ENCODE measurements at regions not wholly inside any gene's neighbourhood (a gene's known extent, or its start where the extent isn't known, plus 50 kb on each side); places are given as distances from the start of the nearest gene placed in this dataset.
A peak's percentile ranks its signal among the peaks of the same experiment; 100 is the strongest.

- WGBS: 55% methylated on average over 11 of the region's 11 CpGs
- no peaks in the 10 kb centered on the region for H3K27me3 ChIP-seq (replicated peaks; ENCODE audit: insufficient read depth)
- H3K36me3 ChIP-seq: no peaks in the 10 kb centered on the region
- no peak for TF ChIP-seq POLR2A (IDR thresholded peaks at IDR 0.05)
- no peak for TF ChIP-seq CTCF (IDR thresholded peaks at IDR 0.05)
- TF ChIP-seq POLR2AphosphoS5 (IDR thresholded peaks at IDR 0.05): no peak
- H3K9me3 ChIP-seq: no peaks in the 10 kb centered on the region
- intact Hi-C loops (cut with DNase I): no loop called here
- H3K4me1 ChIP-seq (replicated peaks): no peaks in the 10 kb centered on the region
- peak overlapping the region; percentile 53 to 68 for H3K27ac ChIP-seq
- DNase-seq (ENCODE audit: low spot score): no peak
- no peak overlapping the region for H3K4me3 ChIP-seq
These were observed 59.2 kb upstream of the PIM1 start for GRCh38 chr6:37110500-37111461.

GRCh38 chr6:37113976-37114375 lies 56.0 kb upstream of the PIM1 start:
- 95% methylated on average over 4 of the region's 4 CpGs for WGBS
- Histone ChIP-seq H3K4me3 (no peak overlapping the region), H3K27me3 (replicated peaks; ENCODE audit: insufficient read depth) (no peaks in the 10 kb centered on the region), H3K36me3 (no peaks in the 10 kb centered on the region), H3K9me3 (no peaks in the 10 kb centered on the region), H3K4me1 (replicated peaks) (no peaks in the 10 kb centered on the region), H3K27ac (no peak overlapping the region)
- intact Hi-C loops (cut with DNase I): no loop called here
- TF ChIP-seq POLR2A (IDR thresholded peaks at IDR 0.05) (no peak), CTCF (IDR thresholded peaks at IDR 0.05) (no peak), POLR2AphosphoS5 (IDR thresholded peaks at IDR 0.05) (no peak)
- DNase-seq (ENCODE audit: low spot score): no peak

- no peak for TF ChIP-seq POLR2A (IDR thresholded peaks at IDR 0.05)
- TF ChIP-seq POLR2AphosphoS5 (IDR thresholded peaks at IDR 0.05): no peak
- TF ChIP-seq CTCF (IDR thresholded peaks at IDR 0.05): no peak
- Histone ChIP-seq H3K4me1 (replicated peaks) (no peaks in the 10 kb centered on the region), H3K36me3 (no peaks in the 10 kb centered on the region), H3K27ac (no peak overlapping the region), H3K4me3 (no peak overlapping the region), H3K27me3 (replicated peaks; ENCODE audit: insufficient read depth) (no peaks in the 10 kb centered on the region), H3K9me3 (no peaks in the 10 kb centered on the region)
- intact Hi-C loops (cut with DNase I): no loop called here
- DNase-seq (ENCODE audit: low spot score): no peak
- WGBS: 99% methylated on average over 4 of the region's 4 CpGs
These were observed 55.3 kb upstream of the PIM1 start for GRCh38 chr6:37114612-37115011.

GRCh38 chr6:37115236-37115895 lies 54.6 kb upstream of the PIM1 start:
- H3K9me3 ChIP-seq: no peaks in the 10 kb centered on the region
- no peaks in the 10 kb centered on the region for H3K4me1 ChIP-seq (replicated peaks)
- no peaks in the 10 kb centered on the region for H3K36me3 ChIP-seq
- intact Hi-C loops (cut with DNase I): no loop called here
- H3K4me3 ChIP-seq: no peak overlapping the region
- no peaks in the 10 kb centered on the region for H3K27me3 ChIP-seq (replicated peaks; ENCODE audit: insufficient read depth)
- no peak for DNase-seq (ENCODE audit: low spot score)
- no peak overlapping the region for H3K27ac ChIP-seq
- 74% methylated on average over 10 of the region's 10 CpGs for WGBS
- no peak for TF ChIP-seq CTCF (IDR thresholded peaks at IDR 0.05)
